ENCODE measurements at regions not wholly inside any gene's neighbourhood (a gene's known extent, or its start where the extent isn't known, plus 50 kb on each side); places are given as distances from the start of the nearest gene placed in this dataset.

DNA sequence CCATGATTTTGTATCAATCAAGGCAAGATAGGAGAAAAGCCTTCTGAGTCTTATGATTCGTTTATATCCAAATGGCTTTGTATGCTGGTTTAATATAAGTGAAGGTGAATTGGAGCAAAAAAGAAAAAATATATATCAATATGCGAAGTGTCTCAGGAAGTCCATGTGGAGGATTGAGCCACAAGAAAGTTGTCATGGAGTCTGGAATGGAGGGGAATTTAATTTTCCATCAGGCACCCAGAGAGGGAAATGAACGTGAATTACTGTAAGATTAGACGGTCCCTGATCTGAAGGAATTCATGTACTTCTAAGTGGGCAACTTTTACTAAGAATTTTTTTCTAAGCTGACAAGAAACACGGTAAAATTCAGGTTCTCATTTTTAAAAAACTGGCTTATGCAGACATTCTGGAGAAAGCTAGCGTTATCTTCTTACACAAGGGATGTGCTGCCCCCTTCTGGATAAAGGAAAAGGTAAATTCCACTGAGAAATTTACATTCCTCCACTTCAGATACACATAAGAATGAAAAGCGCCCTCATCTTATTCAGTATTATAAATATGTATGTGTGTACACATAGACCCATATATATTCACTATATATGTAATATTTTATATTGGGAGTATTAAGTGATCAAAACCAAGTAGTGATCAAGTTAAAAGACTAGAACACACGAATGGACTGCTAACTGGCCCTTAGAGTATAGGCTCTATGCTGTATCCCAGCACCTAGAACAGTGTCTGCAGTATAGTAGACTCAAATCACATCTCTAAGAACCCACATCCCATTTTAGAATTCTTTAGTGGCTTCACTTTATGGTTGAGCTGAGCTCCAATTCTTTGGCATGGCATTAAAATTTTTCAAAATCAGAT lies 289.0 kb upstream of the TFPI start:
- intact Hi-C loops (cut with DNase I), result loop anchor here (10.0 kb wide), 2 partner anchors 258 to 348 kb away; no protein-coding TSS in a partner anchor

DNA sequence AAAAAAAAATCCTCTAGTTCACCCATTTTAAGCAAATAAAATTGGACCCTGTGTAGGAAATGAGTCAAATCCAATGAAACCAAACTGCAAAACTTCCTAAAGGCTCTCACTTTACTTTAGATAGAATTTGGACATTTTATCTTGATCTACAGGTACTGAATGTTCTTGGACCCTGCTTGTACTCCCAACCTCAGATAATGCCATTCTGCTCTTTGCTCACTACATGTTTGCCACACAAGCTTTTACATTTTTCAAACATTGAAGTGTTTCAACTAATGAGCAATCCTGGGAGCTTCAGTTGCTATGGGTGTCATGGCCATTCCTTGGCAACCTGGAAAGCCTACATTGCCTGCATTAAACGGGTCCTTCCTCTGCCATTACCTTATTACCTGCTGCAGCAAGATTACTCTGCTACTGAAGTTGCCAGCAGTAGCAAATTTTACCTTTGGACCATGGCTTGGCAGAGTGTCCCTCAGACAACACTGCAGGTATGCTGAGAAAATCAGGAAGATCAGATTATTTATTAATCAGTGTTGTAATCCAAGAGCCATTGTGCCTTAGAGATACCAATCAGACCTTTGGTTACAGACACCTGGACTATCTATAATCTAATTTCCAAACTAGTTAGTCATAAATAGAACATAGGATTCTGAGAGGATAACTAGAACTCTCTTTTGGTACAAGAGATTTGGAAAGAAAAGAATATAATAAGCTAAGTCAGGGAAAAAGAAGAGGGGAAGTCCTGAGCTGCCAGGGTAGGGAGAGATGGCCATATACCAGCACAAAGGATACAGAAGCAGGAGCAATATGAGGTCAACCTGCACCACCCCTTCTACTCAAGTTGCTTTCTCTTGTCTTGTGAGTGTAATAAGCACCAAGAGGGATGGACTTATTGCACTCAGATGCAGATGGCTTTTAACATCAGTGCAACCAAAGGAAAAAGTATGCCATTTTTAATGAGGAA lies 293.3 kb upstream of the TFPI start:
- H3K27ac ChIP-seq, result peak overlapping the region in 1 of 4 donors; percentile 19
- TF ChIP-seq, protein P1, sequence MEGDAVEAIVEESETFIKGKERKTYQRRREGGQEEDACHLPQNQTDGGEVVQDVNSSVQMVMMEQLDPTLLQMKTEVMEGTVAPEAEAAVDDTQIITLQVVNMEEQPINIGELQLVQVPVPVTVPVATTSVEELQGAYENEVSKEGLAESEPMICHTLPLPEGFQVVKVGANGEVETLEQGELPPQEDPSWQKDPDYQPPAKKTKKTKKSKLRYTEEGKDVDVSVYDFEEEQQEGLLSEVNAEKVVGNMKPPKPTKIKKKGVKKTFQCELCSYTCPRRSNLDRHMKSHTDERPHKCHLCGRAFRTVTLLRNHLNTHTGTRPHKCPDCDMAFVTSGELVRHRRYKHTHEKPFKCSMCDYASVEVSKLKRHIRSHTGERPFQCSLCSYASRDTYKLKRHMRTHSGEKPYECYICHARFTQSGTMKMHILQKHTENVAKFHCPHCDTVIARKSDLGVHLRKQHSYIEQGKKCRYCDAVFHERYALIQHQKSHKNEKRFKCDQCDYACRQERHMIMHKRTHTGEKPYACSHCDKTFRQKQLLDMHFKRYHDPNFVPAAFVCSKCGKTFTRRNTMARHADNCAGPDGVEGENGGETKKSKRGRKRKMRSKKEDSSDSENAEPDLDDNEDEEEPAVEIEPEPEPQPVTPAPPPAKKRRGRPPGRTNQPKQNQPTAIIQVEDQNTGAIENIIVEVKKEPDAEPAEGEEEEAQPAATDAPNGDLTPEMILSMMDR (IDR thresholded peaks at IDR 0.05), result no peak
- TF ChIP-seq POLR2A (IDR thresholded peaks at IDR 0.05), result no peak
- no peaks in the 10 kb centered on the region for H3K9me3 ChIP-seq
- H3K27me3 ChIP-seq, result no peaks in the 10 kb centered on the region
- H3K36me3 ChIP-seq (replicated peaks in 1 of 2; ENCODE audit: insufficient read depth in 1 of 2, low read depth in 2 of 2), result no peaks in the 10 kb centered on the region
- H3K4me1 ChIP-seq, result peaks cover 13% of the 10 kb centered on the region
- DNase-seq, result peak in 2 of 4 donors; percentile 5 to 19
- ATAC-seq, result peak; percentile 38
- intact Hi-C loops (cut with DNase I), result loop anchor here (10.0 kb wide), 2 partner anchors 263 to 353 kb away; no protein-coding TSS in a partner anchor
- H3K4me3 ChIP-seq, result no peak overlapping the region
- 21 to 24% methylated on average over 1 of the region's 1 CpG for WGBS, 2 donors

More for the DNA sequence above, 289.0 kb upstream of the TFPI start:
- H3K27ac ChIP-seq, result no peak overlapping the region
- WGBS, 2 donors, result 31 to 34% methylated on average over 8 of the region's 8 CpGs
- peak; percentile 80 for ATAC-seq
- DNase-seq, result peak in 1 of 4 donors; percentile 37
- H3K9me3 ChIP-seq, result no peaks in the 10 kb centered on the region
- peaks cover 13% of the 10 kb centered on the region for H3K4me1 ChIP-seq
- no peaks in the 10 kb centered on the region for H3K36me3 ChIP-seq (replicated peaks in 1 of 2; ENCODE audit: insufficient read depth in 1 of 2, low read depth in 2 of 2)
- H3K27me3 ChIP-seq, result no peaks in the 10 kb centered on the region
- no peak for TF ChIP-seq POLR2A (IDR thresholded peaks at IDR 0.05)
- TF ChIP-seq, protein P1 (IDR thresholded peaks at IDR 0.05), result peak; percentile 34 to 76 (median 59)
- H3K4me3 ChIP-seq, result no peak overlapping the region

DNA sequence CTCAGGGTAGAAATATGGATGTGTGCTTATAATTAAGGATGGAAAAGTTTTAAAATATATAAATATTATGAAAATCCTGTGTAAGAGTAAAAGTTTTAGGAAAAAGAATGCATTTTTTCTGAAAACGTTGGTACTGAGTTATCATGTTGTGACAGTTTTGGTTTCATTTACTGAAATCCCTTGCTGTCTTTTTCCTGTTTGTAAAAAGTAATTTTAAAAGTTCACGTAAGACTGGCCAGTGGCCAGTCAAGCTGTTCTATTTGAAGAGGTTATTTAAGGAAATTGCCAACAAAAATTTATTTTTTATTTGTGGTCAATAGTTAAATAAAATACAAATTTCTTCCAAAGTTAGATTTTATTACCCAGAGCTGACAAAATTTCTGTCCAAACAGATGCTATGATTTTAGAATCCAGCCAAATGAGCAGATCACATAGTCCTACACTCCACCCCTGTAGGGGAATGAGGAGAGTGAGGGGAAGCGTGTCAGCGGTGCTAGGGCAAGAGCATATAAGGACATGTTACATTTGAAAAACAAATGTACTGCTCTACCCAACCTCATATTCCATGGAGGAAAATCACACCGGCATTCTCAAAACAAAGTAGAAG lies 297.8 kb upstream of the TFPI start:
- Histone ChIP-seq H3K9me3 (no peaks in the 10 kb centered on the region), H3K36me3 (replicated peaks in 1 of 2; ENCODE audit: insufficient read depth in 1 of 2, low read depth in 2 of 2) (no peaks in the 10 kb centered on the region), H3K27ac (no peak overlapping the region), H3K4me1 (peaks cover 9% of the 10 kb centered on the region), H3K4me3 (no peak overlapping the region), H3K27me3 (no peaks in the 10 kb centered on the region)
- WGBS, 2 donors, result 74 to 77% methylated on average over 5 of the region's 5 CpGs
- intact Hi-C loops (cut with DNase I), result no loop called here
- DNase-seq (no peak), ATAC-seq (no peak)
- TF ChIP-seq, protein P1 (IDR thresholded peaks at IDR 0.05), result no peak
- no peak for TF ChIP-seq POLR2A (IDR thresholded peaks at IDR 0.05)

DNA sequence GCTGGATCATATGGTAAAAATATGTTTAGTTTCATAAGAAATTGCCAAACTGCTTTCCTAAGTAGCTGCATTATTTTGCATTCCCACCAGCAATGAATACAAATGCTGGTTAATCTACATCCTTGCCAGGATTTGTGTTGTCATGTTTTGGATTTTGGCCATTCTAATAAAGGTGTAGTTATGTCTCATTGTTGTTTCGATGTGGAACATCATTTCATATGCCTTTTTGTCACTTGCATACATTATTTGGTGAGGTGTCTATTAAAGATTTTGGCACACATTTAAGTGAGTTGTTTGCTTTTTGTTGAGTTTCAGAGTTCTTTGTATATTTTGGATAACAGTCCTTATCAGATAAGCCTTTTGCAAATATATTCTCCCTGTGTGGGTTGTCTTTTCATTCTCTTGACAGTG lies 299.2 kb upstream of the TFPI start:
- no peak for TF ChIP-seq POLR2A (IDR thresholded peaks at IDR 0.05)
- TF ChIP-seq, protein P1 (IDR thresholded peaks at IDR 0.05), result no peak
- DNase-seq, result no peak

More for the DNA sequence above, 299.2 kb upstream of the TFPI start:
- WGBS, 2 donors, result 39 to 42% methylated on average over 1 of the region's 1 CpG
- Histone ChIP-seq H3K27me3 (no peaks in the 10 kb centered on the region), H3K27ac (no peak overlapping the region), H3K36me3 (replicated peaks in 1 of 2; ENCODE audit: insufficient read depth in 1 of 2, low read depth in 2 of 2) (no peaks in the 10 kb centered on the region), H3K9me3 (no peaks in the 10 kb centered on the region), H3K4me3 (no peak overlapping the region), H3K4me1 (no peaks in the 10 kb centered on the region)
- no peak for ATAC-seq
- intact Hi-C loops (cut with DNase I), result no loop called here

Data from body of pancreas (tissue), 4 donors.